ENCODE measurements at regions not wholly inside any gene's neighbourhood (a gene's known extent, or its start where the extent isn't known, plus 50 kb on each side); places are given as distances from the start of the nearest gene placed in this dataset.
"Not testable (repeated sequence)": the region's sequence is repeated elsewhere in the genome, so short reads cannot be mapped to it uniquely, and the experiment has no call there.

DNA sequence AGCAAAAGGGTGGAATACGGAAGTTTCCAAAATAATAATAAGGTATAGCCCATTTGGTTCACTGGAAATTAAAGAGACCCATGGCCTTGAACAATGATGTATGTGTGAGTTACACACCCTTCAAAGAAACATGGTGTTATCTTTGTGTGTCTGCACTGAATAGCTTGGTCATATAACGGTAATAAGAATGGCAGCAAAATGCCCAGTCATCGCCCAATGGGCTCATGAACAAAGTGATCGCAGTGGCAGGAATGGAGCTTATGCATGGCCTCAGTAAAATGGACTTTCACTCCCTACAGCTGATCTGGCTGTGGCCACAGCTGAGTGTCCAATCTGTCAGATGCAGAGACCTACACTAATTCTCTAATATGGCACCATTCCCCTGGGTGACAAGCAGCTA, 201.3 kb downstream of the RPIA start:
- H3K9me3 ChIP-seq (replicated peaks; ENCODE audit: low read length), result no peaks in the 10 kb centered on the region
- no peaks in the 10 kb centered on the region for H3K4me1 ChIP-seq (ENCODE audit: control insufficient read depth, insufficient read depth, low read length)
- no peak overlapping the region for H3K9ac ChIP-seq (ENCODE audit: low read depth, low read length)
- no peaks in the 10 kb centered on the region for H3K27me3 ChIP-seq (ENCODE audit: control insufficient read depth, insufficient read depth, low read length)
- H3K4me2 ChIP-seq (ENCODE audit: low read length), result no peak overlapping the region
- no peak overlapping the region for H3K4me3 ChIP-seq (ENCODE audit: low read length)
- no peaks in the 10 kb centered on the region for H3K36me3 ChIP-seq (ENCODE audit: insufficient read depth, low read length)

DNA sequence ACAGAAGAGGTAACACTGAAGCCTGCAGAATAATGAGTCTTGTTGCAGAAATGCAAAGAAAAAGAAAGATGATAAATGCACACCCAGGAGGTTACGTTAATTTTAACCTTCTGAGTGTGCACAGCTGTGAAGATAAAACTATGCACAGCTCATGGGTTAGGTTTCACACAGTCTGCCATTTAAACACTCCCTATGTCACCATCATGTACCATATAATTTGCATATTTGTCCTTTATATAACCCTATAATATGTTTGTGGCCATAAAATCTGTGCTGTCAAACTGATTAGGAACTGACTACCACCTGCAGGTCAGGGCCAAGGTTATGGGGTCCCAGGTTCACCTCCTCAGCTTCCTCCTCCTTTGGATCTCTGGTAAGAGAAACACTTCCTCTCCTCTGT, 205.5 kb downstream of the RPIA start:
- H3K4me3 ChIP-seq (ENCODE audit: low read length), result no peak overlapping the region
- no peaks in the 10 kb centered on the region for H3K9me3 ChIP-seq (replicated peaks; ENCODE audit: low read length)

DNA sequence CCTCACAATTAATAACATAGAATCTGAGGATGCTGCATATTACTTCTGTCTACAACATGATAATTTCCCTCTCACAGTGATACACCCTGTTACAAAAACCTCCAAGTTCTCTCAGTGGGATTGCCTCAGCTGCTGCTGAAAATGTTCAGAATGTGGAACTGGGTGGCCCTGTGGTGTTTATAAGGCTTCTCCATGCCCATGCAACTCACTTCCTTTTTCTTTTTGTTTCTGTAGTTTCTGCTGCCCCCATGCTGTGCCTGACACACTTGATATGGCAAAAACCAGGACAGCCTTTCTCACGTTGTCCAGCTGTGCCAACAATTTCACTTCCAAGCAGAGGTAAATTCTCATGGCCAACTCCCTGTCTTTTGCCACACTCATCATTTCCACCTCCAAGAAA, 206.2 kb downstream of the RPIA start:
- Histone ChIP-seq H3K9me3 (replicated peaks; ENCODE audit: low read length) (no peaks in the 10 kb centered on the region), H3K36me3 (ENCODE audit: insufficient read depth, low read length) (no peaks in the 10 kb centered on the region)

More for the DNA sequence above, 205.5 kb downstream of the RPIA start:
- H3K4me1 ChIP-seq (ENCODE audit: control insufficient read depth, insufficient read depth, low read length), result no peaks in the 10 kb centered on the region
- H3K4me2 ChIP-seq (ENCODE audit: low read length), result no peak overlapping the region
- peaks cover 4% of the 10 kb centered on the region for H3K27me3 ChIP-seq (ENCODE audit: control insufficient read depth, insufficient read depth, low read length)
- no peaks in the 10 kb centered on the region for H3K36me3 ChIP-seq (ENCODE audit: insufficient read depth, low read length)
- no peak overlapping the region for H3K9ac ChIP-seq (ENCODE audit: low read depth, low read length)

DNA sequence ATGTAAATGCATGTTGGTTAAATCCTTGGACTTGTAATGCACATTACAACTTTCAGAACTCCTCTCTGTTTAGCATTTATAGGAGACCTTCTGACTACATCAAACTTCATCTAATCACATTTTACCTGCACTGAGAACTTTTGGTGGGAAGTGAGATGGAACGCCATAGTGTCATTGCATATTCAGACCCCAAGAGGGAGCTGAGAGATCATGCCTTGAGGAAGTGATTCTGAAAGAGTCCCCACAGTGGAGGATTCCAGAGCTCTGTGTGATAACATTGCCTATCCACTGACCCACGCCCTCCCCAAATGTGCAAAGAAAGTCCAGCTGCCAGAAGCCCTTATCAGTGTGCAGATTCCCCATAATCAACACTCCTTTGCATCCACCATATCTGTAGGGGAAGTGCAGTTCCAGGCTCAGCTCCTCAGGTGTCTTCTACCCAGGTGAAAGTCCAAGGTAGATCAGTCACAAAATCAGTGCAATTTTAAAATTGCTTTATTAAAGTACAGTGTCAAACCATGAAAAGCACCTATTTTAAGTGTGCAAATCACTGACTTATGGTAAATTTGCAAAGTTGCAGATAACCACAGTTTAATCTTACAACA, 212.4 kb downstream of the RPIA start:
- Histone ChIP-seq H3K27me3 (ENCODE audit: control insufficient read depth, insufficient read depth, low read length) (peaks cover 4% of the 10 kb centered on the region), H3K4me1 (ENCODE audit: control insufficient read depth, insufficient read depth, low read length) (no peaks in the 10 kb centered on the region), H3K36me3 (ENCODE audit: insufficient read depth, low read length) (no peaks in the 10 kb centered on the region), H3K9me3 (replicated peaks; ENCODE audit: low read length) (no peaks in the 10 kb centered on the region), H3K9ac (ENCODE audit: low read depth, low read length) (no peak overlapping the region), H3K4me2 (ENCODE audit: low read length) (no peak overlapping the region), H3K4me3 (ENCODE audit: low read length) (no peak overlapping the region)

More for the DNA sequence above, 206.2 kb downstream of the RPIA start:
- Histone ChIP-seq H3K4me2 (ENCODE audit: low read length) (no peak overlapping the region), H3K4me1 (ENCODE audit: control insufficient read depth, insufficient read depth, low read length) (no peaks in the 10 kb centered on the region), H3K27me3 (ENCODE audit: control insufficient read depth, insufficient read depth, low read length) (peaks cover 7% of the 10 kb centered on the region), H3K9ac (ENCODE audit: low read depth, low read length) (no peak overlapping the region), H3K4me3 (ENCODE audit: low read length) (no peak overlapping the region)

DNA sequence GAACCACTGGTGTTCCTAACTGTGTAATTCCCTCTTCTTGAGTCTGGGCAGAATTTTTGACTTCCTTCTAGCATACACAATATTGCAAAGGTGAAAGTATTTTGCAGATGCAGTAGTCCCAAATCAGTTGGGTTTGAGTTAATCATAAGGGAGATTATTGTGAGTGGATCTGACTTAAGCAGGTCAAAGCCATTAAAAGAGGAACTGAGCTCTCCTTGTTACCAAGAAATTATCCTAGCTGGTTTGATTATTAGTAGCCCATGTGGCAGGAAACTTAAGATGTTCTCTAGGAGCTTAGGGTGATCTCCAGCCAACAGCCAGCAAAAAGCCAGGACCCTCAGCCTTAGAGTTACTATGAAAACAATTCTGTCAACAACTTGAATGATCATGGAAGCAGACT, 221.8 kb downstream of the RPIA start:
- H3K4me2 ChIP-seq (ENCODE audit: low read length), result no peak overlapping the region
- H3K27me3 ChIP-seq (ENCODE audit: control insufficient read depth, insufficient read depth, low read length), result no peaks in the 10 kb centered on the region
- no peaks in the 10 kb centered on the region for H3K9me3 ChIP-seq (replicated peaks; ENCODE audit: low read length)
- H3K4me3 ChIP-seq (ENCODE audit: low read length), result no peak overlapping the region
- no peak overlapping the region for H3K9ac ChIP-seq (ENCODE audit: low read depth, low read length)
- no peaks in the 10 kb centered on the region for H3K4me1 ChIP-seq (ENCODE audit: control insufficient read depth, insufficient read depth, low read length)
- no peaks in the 10 kb centered on the region for H3K36me3 ChIP-seq (ENCODE audit: insufficient read depth, low read length)

DNA sequence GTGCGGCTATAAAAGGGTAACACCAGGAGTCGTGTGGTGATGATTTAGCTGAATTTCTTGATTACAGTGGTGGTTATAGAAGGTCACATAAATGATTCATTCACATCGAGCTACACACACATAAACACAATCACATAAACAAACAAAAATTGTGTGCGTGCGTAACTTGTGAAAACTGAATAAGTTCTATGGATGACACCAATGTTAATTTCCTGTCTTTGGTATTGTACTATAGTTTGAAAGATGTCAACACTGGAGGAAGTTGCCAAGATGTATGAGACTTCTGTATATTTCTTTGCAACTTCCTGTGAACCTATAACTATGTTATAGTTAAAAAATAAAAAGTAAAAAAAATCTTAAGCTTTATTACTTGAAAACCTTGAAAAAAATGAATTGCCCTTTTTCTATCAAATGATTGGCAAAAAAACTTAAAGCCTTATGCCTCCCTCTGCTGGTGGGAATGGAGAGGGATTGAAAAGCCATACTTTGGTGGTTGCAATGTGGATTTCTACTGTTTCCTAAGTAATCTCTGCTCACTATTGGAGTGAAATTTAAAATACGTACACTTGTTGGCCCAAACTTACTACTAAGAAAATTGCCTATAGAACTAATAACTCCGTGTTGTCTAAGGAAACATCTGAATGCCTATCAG, 227.7 kb downstream of the RPIA start:
- no peaks in the 10 kb centered on the region for H3K9me3 ChIP-seq (replicated peaks; ENCODE audit: low read length)
- H3K9ac ChIP-seq (ENCODE audit: low read depth, low read length), result no peak overlapping the region
- H3K4me1 ChIP-seq (ENCODE audit: control insufficient read depth, insufficient read depth, low read length), result no peaks in the 10 kb centered on the region
- H3K27me3 ChIP-seq (ENCODE audit: control insufficient read depth, insufficient read depth, low read length), result no peaks in the 10 kb centered on the region
- no peaks in the 10 kb centered on the region for H3K36me3 ChIP-seq (ENCODE audit: insufficient read depth, low read length)
- H3K4me2 ChIP-seq (ENCODE audit: low read length), result no peak overlapping the region
- H3K4me3 ChIP-seq (ENCODE audit: low read length), result no peak overlapping the region

DNA sequence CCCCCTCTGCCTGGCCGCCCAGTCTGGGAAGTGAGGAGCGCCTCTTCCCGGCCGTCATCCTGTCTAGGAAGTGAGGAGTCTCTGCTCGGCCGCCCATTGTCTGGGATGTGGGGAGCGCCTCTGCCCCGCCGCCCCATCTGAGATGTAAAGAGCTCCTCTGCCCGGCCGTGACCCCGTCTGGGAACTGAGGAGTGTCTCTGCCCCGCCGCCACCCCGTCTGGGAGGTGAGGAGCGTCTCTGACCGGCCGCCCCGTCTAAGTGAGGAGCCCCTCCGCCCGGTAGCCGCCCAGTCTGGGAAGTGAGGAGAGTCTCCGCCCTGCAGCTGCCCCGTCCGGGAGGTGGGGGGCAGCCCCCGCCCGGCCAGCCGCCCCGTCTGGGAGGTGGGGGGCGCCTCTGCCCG, 228.9 kb downstream of the RPIA start:
- not testable (repeated sequence) for H3K27me3 ChIP-seq (ENCODE audit: control insufficient read depth, insufficient read depth, low read length); H3K9me3 ChIP-seq (replicated peaks; ENCODE audit: low read length); H3K36me3 ChIP-seq (ENCODE audit: insufficient read depth, low read length); H3K4me1 ChIP-seq (ENCODE audit: control insufficient read depth, insufficient read depth, low read length); H3K4me3 ChIP-seq (ENCODE audit: low read length); H3K4me2 ChIP-seq (ENCODE audit: low read length); H3K9ac ChIP-seq (ENCODE audit: low read depth, low read length)

DNA sequence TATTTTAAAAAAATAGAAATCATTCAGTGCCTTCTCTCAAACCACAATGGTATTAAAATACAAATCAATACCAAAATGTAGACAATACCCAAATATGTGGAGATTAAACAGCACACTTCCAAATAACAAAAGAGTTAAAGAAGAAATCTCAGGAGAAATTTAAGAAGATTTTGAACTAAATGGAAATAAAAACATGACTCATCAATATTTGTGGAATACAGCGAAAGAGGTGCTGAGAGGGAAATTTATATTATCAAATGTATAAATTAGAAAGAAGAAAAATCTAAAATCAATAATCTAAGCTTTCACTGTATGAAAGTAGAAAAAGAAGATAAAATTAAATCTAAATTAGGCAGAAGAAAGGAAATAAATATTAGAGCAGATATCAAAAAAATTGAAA, 233.1 kb downstream of the RPIA start:
- H3K9me3 ChIP-seq (replicated peaks; ENCODE audit: low read length), result no peaks in the 10 kb centered on the region
- no peaks in the 10 kb centered on the region for H3K27me3 ChIP-seq (ENCODE audit: control insufficient read depth, insufficient read depth, low read length)
- no peak overlapping the region for H3K4me2 ChIP-seq (ENCODE audit: low read length)
- no peaks in the 10 kb centered on the region for H3K4me1 ChIP-seq (ENCODE audit: control insufficient read depth, insufficient read depth, low read length)
- H3K4me3 ChIP-seq (ENCODE audit: low read length), result no peak overlapping the region
- H3K36me3 ChIP-seq (ENCODE audit: insufficient read depth, low read length), result no peaks in the 10 kb centered on the region
- no peak overlapping the region for H3K9ac ChIP-seq (ENCODE audit: low read depth, low read length)

DNA sequence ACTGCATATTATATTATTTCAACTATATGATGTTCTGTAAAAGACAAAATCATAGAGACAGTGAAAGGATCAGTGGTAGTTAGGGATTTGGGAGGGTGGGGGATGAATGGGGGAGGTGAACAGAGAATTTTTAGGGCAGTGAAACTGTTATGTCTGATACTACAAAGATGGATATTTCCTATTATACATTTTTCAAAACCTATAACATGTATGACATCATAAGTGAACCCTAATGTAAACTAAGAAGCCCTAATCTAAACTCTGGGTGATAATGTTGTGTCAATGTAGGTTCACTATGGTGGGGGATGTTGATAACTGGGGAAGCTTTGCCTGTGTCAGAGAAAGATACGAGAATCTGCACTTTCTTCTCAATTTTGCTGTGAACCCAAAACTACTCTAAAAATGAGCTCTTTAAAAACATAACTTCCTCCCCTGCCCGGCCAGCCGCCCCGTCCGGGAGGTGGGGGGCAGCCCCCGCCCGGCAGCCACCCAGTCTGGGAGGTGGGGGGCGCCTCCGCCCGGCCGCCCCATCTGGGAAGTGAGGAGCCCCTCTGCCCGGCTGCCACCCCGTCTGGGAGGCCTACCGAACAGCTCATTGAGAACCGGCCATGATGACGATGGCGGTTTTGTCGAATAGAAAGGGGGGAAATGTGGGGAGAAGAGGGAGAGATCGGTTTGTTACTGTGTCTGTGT, 234.4 kb downstream of the RPIA start:
- H3K4me1 ChIP-seq (ENCODE audit: control insufficient read depth, insufficient read depth, low read length), result no peaks in the 10 kb centered on the region
- H3K4me2 ChIP-seq (ENCODE audit: low read length), result no peak overlapping the region
- H3K9me3 ChIP-seq (replicated peaks; ENCODE audit: low read length), result no peaks in the 10 kb centered on the region
- H3K9ac ChIP-seq (ENCODE audit: low read depth, low read length), result no peak overlapping the region
- H3K4me3 ChIP-seq (ENCODE audit: low read length), result no peak overlapping the region
- no peaks in the 10 kb centered on the region for H3K36me3 ChIP-seq (ENCODE audit: insufficient read depth, low read length)
- no peaks in the 10 kb centered on the region for H3K27me3 ChIP-seq (ENCODE audit: control insufficient read depth, insufficient read depth, low read length)

DNA sequence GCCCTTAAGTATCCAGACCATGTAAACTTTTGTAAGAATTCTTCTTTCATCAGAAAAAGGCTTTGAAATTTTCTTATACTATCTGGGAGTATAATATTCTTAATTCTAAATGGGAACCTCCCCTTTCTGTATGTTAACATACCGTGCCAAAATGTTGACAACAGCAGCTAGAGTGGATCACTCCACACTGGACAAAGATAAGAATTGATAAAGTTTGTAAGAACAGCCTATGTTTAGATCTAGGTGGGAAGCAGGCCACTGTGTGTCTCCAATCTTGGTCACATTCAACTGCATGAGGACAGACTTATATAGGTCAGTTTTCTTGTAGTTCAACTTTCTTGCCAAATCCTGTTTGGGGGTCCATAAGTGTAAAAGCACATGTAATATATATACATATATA, 235.7 kb downstream of the RPIA start:
- no peaks in the 10 kb centered on the region for H3K4me1 ChIP-seq (ENCODE audit: control insufficient read depth, insufficient read depth, low read length)
- H3K9ac ChIP-seq (ENCODE audit: low read depth, low read length), result no peak overlapping the region
- no peak overlapping the region for H3K4me2 ChIP-seq (ENCODE audit: low read length)
- no peak overlapping the region for H3K4me3 ChIP-seq (ENCODE audit: low read length)
- no peaks in the 10 kb centered on the region for H3K36me3 ChIP-seq (ENCODE audit: insufficient read depth, low read length)
- no peaks in the 10 kb centered on the region for H3K27me3 ChIP-seq (ENCODE audit: control insufficient read depth, insufficient read depth, low read length)
- no peaks in the 10 kb centered on the region for H3K9me3 ChIP-seq (replicated peaks; ENCODE audit: low read length)

DNA sequence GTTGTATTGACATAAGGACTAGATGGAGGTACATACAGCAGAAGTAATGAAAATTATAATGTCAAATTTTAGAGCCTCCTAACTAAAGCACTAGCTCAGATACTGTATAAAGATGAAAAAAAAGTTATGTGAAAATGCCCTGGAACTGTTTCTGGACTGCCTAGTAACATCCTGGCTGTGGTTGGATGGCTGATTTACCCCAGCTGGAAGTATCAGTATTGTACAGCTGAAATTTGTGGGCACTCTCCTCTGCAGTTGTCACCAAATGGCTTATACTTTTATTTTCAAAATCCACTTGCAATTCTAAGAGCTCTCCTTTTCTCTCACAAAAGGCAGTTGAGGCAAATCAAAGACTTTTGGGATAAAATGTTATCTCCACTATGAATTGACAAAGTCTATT, 239.2 kb downstream of the RPIA start:
- Histone ChIP-seq H3K4me1 (ENCODE audit: control insufficient read depth, insufficient read depth, low read length) (no peaks in the 10 kb centered on the region), H3K9me3 (replicated peaks; ENCODE audit: low read length) (no peaks in the 10 kb centered on the region), H3K9ac (ENCODE audit: low read depth, low read length) (no peak overlapping the region), H3K36me3 (ENCODE audit: insufficient read depth, low read length) (no peaks in the 10 kb centered on the region), H3K4me2 (ENCODE audit: low read length) (no peak overlapping the region), H3K27me3 (ENCODE audit: control insufficient read depth, insufficient read depth, low read length) (no peaks in the 10 kb centered on the region), H3K4me3 (ENCODE audit: low read length) (no peak overlapping the region)

DNA sequence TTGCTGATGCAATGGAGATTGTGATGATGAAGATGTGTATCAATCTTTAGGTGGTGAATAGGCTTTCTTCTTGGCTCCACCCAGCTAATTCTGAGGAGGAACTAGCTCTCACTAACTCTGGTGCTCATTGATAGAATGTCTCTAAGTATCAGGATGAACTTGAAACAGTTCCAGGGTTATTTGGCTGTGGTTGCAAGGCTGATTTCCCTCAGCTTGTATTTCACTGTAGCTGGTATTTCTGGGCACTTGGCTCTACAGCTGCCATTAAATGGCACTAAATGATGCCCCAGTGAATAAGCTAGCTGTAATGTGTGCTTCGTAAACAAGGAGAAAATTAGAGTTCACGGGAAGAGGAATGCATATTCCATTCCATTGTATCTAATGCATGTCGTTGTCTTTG, 241.2 kb downstream of the RPIA start:
- Histone ChIP-seq H3K4me2 (ENCODE audit: low read length) (no peak overlapping the region), H3K9me3 (replicated peaks; ENCODE audit: low read length) (no peaks in the 10 kb centered on the region), H3K9ac (ENCODE audit: low read depth, low read length) (no peak overlapping the region), H3K4me1 (ENCODE audit: control insufficient read depth, insufficient read depth, low read length) (no peaks in the 10 kb centered on the region), H3K36me3 (ENCODE audit: insufficient read depth, low read length) (no peaks in the 10 kb centered on the region), H3K4me3 (ENCODE audit: low read length) (no peak overlapping the region), H3K27me3 (ENCODE audit: control insufficient read depth, insufficient read depth, low read length) (no peaks in the 10 kb centered on the region)

Measured in skeletal muscle satellite cell (primary cell).